Neural cell (in vitro differentiated cells): ENCODE measurements at regions not wholly inside any gene's neighbourhood (a gene's known extent, or its start where the extent isn't known, plus 50 kb on each side); places are given as distances from the start of the nearest gene placed in this dataset.

Experiments
- H2AFZ ChIP-seq: fragments of 200-600, 300-800 bp; sonication (generic), shearing (Covaris generic); 2 replicates; pipeline ENCODE4 v1.6.0; 2014; ENCODE audit warnings: low read depth, mild to moderate bottlenecking, antibody characterized with exemption, low read length, moderate library complexity
- H3F3A ChIP-seq: fragments of 200-600 bp; shearing (Covaris generic); 2 replicates; pipeline ENCODE4 v1.6.1; 2016; ENCODE audit warnings: mild to moderate bottlenecking, moderate library complexity, mixed read lengths, antibody characterized with exemption, low read length; ENCODE audit not compliant: insufficient read depth, poor library complexity, severe bottlenecking
- H3K27ac ChIP-seq: fragments of 200-600, 300-800 bp; sonication (generic), shearing (Covaris generic); 2 replicates; pipeline ENCODE4 v1.5.1; 2014; ENCODE audit warnings: mild to moderate bottlenecking, low read length, moderate library complexity
- H3K27me3 ChIP-seq: fragments of 300-800, 200-600 bp; sonication (generic), shearing (Covaris generic); 2 replicates; pipeline ENCODE4 v1.6.0; 2014; ENCODE audit warnings: mild to moderate bottlenecking, low read depth, low read length, moderate library complexity; ENCODE audit not compliant: insufficient read depth
- H3K36me3 ChIP-seq: fragments of 300-800, 200-600 bp; sonication (generic), shearing (Covaris generic); 2 replicates; pipeline ENCODE4 v1.5.1; 2014; ENCODE audit warnings: mild to moderate bottlenecking, antibody characterized with exemption, low read length, moderate library complexity; ENCODE audit not compliant: insufficient read depth
- H3K4me2 ChIP-seq: fragments of 300-800, 200-600 bp; sonication (generic), shearing (Covaris generic); 2 replicates; pipeline ENCODE4 v1.6.0; 2014; ENCODE audit warnings: mild to moderate bottlenecking, low read length
- H3K4me3 ChIP-seq: fragments of 300-800, 200-600 bp; sonication (generic), shearing (Covaris generic); 2 replicates; pipeline ENCODE4 v1.5.1; 2014; ENCODE audit warnings: mild to moderate bottlenecking, low read length, moderate library complexity
- H3K79me2 ChIP-seq: fragments of 200-600 bp; shearing (Covaris generic); replicated peaks from 2 replicates; pipeline ENCODE4 v1.6.0; 2014; ENCODE audit warnings: mild to moderate bottlenecking, low read length, moderate library complexity; ENCODE audit not compliant: insufficient read depth
- H3K9ac ChIP-seq: fragments of 300-800, 200-600 bp; sonication (generic), shearing (Covaris generic); 2 replicates; pipeline ENCODE4 v1.6.1; 2016; ENCODE audit warnings: mild to moderate bottlenecking, low read length, mixed read lengths
- H3K9me2 ChIP-seq: fragments of 200-600 bp; shearing (Covaris generic); 2 replicates; pipeline ENCODE4 v1.6.1; 2016; ENCODE audit warnings: mild to moderate bottlenecking, low read length, mixed read lengths; ENCODE audit not compliant: insufficient read depth
- H3K9me3 ChIP-seq: fragments of 200-600, 300-800 bp; sonication (generic), shearing (Covaris generic); 2 replicates; pipeline ENCODE4 v1.6.1; 2016; ENCODE audit warnings: mild to moderate bottlenecking, mixed run types, low read length, moderate library complexity, mixed read lengths
- H4K20me1 ChIP-seq: fragments of 200-600 bp; shearing (Covaris generic); 2 replicates; pipeline ENCODE4 v1.6.1; 2016; ENCODE audit warnings: mild to moderate bottlenecking, mixed run types; ENCODE audit not compliant: insufficient read depth
- CTCF ChIP-seq: fragments of 450-650 bp; IDR thresholded peaks from 2 replicates; pipeline ENCODE4 v1.5.1; 2014; ENCODE audit warnings: antibody characterized with exemption, mild to moderate bottlenecking, moderate library complexity; ENCODE audit not compliant: poor library complexity, severe bottlenecking
- EP300 ChIP-seq: fragments of 450-650 bp; conservative IDR thresholded peaks from 2 replicates; pipeline ENCODE4 v1.6.1; 2014; ENCODE audit warnings: antibody characterized with exemption, mild to moderate bottlenecking, moderate library complexity; ENCODE audit not compliant: poor library complexity, severe bottlenecking
- EZH2 ChIP-seq: fragments of 200-600, 300-800 bp; shearing (Covaris generic), sonication (generic); IDR thresholded peaks from 2 replicates; pipeline ENCODE4 v1.6.1; 2014; ENCODE audit warnings: antibody characterized with exemption, low read length, borderline replicate concordance, mild to moderate bottlenecking; ENCODE audit not compliant: insufficient read depth, poor library complexity, severe bottlenecking
- MXI1 ChIP-seq: fragments of 450-650 bp; conservative IDR thresholded peaks from 2 replicates; pipeline ENCODE4 v1.6.1; 2014; ENCODE audit warnings: antibody characterized with exemption, mild to moderate bottlenecking; ENCODE audit not compliant: poor library complexity, severe bottlenecking
- POLR2AphosphoS5 ChIP-seq: IDR thresholded peaks from 2 replicates; pipeline ENCODE4 v1.6.1; 2012
- RAD21 ChIP-seq: fragments of 450-650 bp; conservative IDR thresholded peaks from 2 replicates; pipeline ENCODE4 v1.6.1; 2014; ENCODE audit warnings: antibody characterized with exemption, mild to moderate bottlenecking, moderate library complexity
- REST ChIP-seq: IDR thresholded peaks from 2 replicates; pipeline ENCODE4 v1.6.1; 2012; ENCODE audit warnings: borderline replicate concordance
- SMC3 ChIP-seq: fragments of 450-650 bp; conservative IDR thresholded peaks from 2 replicates; pipeline ENCODE4 v1.6.1; 2014; ENCODE audit warnings: antibody characterized with exemption, mild to moderate bottlenecking, moderate library complexity; ENCODE audit not compliant: poor library complexity
- TAF1 ChIP-seq: IDR thresholded peaks from 2 replicates; pipeline ENCODE4 v1.6.1; 2012; ENCODE audit warnings: low read depth

- H3K9me3 ChIP-seq: no peaks in the 10 kb centered on the region
- H3K27ac ChIP-seq: no peak overlapping the region
- no peaks in the 10 kb centered on the region for H3K27me3 ChIP-seq
- H3K4me3 ChIP-seq: no peak overlapping the region
- no peak overlapping the region for H2AFZ ChIP-seq
- no peak for TF ChIP-seq MXI1
- TF ChIP-seq EP300: no peak
- no peak for TF ChIP-seq TAF1
- no peak for TF ChIP-seq EZH2
- TF ChIP-seq REST: no peak
- no peak for TF ChIP-seq SMC3
- no peak for TF ChIP-seq CTCF
- TF ChIP-seq RAD21: no peak
- no peak for TF ChIP-seq POLR2AphosphoS5
- H3K36me3 ChIP-seq: no peaks in the 10 kb centered on the region
- no peaks in the 10 kb centered on the region for H3F3A ChIP-seq
- H4K20me1 ChIP-seq: no peaks in the 10 kb centered on the region
- no peak overlapping the region for H3K9ac ChIP-seq
- no peaks in the 10 kb centered on the region for H3K79me2 ChIP-seq
- H3K4me2 ChIP-seq: no peak overlapping the region
- H3K9me2 ChIP-seq: no peaks in the 10 kb centered on the region
Observed at GRCh38 chr5:7080501-7080900, 315.4 kb upstream of the ADCY2 start.

- TF ChIP-seq RAD21 (no peak), REST (no peak), TAF1 (no peak), POLR2AphosphoS5 (no peak), MXI1 (no peak), EP300 (no peak), EZH2 (no peak)
- Histone ChIP-seq H3K9me3 (no peaks in the 10 kb centered on the region), H2AFZ (no peak overlapping the region), H3F3A (no peaks in the 10 kb centered on the region), H3K36me3 (no peaks in the 10 kb centered on the region), H3K9me2 (no peaks in the 10 kb centered on the region), H3K79me2 (no peaks in the 10 kb centered on the region), H3K27ac (no peak overlapping the region), H3K4me2 (no peak overlapping the region), H3K9ac (no peak overlapping the region), H3K4me3 (no peak overlapping the region), H4K20me1 (no peaks in the 10 kb centered on the region), H3K27me3 (no peaks in the 10 kb centered on the region)
Observed at GRCh38 chr5:7087719-7088297, 308.1 kb upstream of the ADCY2 start.
